Activated CD8-positive, alpha-beta memory T cell treated with anti-CD3 and anti-CD28 coated beads, Interleukin-2, amount 50 U/mL, for 4 hours (primary cell): ENCODE measurements at regions not wholly inside any gene's neighbourhood (a gene's known extent, or its start where the extent isn't known, plus 50 kb on each side); places are given as distances from the start of the nearest gene placed in this dataset.

Source experiments
- DNase-seq: peaks from one replicate; pipeline ENCODE4 v3.0.0-alpha.2; 2020

DNA sequence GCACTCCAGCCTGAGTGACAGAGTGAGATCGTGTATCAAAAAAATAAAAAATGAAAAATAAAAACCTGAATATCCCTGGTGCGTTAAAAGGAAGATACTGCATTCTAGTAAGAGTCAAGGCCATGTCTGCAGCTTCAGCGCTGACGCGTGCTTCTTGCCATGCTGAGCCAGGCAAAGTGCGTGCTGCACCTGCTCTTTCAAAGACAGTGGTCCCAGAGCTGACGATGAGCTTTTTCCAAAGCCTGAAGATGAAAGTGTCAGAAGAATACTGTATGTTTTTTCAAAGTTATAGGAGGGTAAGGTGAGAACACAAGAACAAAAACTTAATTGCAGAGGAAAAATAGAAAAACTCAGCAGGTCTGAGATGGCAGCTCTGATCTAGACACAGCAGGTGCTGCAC, 115.1 kb downstream of the RNASET2 start:
- no peak for DNase-seq

DNA sequence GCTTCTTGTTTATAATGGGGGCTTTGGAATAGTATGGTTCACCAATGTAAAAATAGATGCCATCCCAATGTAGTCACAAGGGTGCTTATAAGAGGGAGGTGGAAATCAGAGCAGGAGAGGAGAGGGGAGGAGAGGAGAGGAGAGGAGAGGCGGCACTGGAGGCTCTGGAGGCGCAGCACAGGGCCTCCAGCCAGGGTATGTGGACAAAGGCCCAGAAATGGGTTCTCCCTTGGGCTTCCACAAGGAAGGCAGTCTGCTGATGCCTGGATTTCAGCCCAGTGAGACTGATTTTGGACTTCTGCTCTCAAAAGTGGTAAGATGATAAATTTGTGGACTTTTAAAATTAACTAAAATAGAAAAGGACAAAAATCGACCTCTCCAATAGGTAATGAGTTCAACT, 116.8 kb downstream of the RNASET2 start:
- DNase-seq: no peak

DNA sequence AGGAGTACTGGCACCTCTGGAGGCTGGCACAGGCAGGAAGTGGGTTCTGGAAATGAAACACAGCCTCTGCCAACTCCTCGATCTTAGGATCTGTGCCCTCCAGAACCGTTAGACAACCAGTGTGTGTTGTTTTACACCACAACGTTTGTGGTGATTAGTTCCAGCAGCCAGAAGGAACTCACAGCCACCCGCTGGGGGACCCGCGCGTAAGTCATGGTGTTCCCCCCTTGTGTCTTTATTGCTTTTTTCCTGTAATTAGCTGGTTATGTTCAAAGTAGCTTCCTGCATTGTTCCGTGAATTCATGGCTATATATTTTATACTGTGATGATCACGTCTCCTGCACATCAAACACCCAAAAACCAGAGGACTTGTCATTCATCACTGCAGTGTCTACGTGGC, 117.4 kb downstream of the RNASET2 start:
- no peak for DNase-seq

DNA sequence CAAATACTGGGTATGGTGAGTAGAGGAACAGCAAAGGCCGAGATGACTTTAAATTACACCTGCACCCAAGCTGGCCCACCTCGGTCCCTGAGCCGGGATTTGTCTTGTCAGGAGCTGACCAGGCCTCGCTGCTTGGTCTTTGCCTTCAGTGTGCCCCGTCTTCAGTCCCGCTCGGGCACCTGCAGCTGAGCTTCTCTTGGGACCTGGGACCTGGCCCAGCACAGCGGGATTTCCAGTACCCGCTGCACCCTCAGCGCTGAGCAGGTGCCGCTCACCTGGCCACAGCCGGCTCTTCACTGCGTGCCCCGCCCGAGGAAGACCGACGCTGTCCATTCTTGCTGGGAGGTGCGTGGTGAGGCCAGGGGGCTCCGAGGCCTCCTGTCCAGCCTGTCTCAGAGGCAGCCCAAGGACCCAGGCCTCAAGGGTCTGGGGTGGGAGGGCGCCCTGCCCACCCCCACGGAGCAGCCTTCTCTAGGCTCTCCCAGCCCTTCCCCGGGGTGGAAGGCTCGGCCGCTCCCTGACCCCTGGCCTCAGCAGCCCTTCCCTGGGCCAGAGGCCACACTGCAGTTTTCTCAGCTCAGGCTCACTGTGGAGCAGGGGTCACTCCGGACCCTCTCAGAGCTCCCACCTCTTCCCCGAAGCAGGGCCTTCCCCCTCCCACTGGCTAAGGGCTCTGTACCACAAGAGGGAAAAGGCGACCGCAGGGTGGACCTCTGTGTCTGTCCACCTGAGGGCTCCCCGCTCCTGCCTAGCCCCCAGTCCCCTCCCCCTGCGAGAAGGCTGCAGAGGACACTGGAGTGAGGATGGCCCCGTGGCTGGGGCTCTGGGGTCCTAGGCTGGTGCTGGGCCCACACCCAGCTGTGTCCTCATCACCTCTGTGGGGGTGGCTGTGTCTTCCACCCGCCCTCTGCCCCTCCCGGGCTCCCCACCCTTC, 119.3 kb downstream of the RNASET2 start:
- DNase-seq: no peak

DNA sequence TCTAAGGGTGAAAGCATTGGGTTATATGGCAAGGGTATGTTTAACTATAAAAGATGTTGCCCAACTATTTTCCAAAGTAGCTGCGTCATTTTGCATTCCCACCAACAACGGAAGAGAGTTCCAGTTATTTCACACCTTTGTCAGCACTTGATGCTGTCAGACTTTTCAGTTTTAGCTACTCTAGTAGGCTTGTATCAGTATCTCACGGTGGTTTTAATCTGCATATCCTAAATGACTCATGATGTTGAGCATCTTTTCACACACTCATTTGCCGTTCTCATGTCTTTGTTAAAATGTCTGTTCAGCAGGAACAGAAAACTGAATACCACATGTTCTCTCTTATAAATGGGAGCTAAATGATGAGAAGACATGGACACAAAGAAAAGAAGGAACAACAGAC, 122.3 kb downstream of the RNASET2 start:
- no peak for DNase-seq

DNA sequence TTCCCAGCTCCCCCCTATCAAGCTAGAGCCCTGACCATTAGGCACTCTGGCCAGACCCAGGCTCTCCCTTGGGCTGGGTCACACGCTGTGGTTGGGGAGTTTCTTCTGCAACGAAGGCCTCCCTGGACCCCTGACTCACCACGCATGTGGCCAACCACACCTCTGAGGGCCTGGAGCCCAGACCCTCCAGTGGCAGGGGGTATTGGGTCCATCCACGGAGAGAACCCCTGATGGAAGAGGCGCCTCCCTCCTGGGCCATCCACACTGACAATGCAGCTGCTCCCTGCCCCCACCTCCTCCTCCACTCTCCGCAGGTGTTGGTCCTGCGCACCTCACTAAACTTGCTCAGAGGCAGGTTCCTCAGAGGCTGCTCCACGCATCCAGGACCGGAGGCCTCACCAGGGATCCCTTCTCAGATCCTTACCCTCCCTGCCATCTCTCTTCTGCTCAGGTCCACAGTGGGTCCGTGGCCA, 125.4 kb downstream of the RNASET2 start:
- DNase-seq: no peak

DNA sequence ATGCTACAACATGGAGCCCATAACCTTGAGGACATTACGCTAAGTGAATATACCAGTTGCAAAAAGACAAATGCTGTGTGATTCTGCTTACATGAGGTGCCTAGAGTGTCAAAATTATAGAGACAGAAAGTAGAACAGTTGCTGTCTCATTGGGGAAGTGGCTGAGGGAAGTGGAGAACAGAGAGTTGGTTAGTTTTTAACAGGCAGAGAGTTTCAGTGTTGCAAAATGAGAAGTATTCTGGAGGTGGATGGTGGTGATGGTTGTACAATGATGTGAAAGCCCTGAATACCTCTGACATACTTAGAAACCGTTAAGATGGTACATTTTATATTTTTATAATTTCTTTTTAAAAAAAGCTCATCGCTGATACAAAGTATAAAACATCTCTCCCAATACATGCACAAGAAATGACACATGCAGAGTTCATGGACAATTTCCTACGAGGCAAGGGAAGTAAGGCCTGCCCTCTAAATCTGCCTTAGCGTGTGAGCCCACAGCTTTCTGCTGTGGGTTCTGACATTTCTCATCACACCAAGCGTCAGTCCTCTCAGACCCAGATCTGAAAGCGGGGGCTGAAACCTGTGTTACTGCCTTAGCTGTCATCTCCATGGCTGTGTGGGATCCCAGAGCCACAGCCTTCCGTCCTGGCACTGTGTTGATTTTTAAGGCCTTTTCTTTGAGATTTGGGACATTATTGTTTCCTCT, 126.0 kb downstream of the RNASET2 start:
- DNase-seq: no peak

DNA sequence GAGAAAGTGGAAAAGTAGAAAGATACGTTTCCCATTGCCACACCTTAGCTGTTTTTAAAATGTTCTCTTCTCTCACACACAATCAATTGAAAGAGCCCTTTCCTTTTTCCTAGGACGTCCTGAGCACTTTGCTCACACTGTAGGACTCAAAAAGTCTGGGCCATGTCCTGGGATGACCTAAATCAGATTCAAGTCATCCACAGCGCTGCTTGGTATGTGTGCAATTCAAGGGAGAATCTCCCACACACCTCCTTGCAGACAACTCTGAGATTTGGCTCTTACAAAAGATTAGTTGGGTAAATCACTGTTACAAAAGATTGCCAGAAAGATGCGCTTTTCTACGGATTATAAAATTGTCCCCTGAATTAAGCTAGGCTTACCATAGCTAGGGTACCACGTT, 130.1 kb downstream of the RNASET2 start:
- no peak for DNase-seq

DNA sequence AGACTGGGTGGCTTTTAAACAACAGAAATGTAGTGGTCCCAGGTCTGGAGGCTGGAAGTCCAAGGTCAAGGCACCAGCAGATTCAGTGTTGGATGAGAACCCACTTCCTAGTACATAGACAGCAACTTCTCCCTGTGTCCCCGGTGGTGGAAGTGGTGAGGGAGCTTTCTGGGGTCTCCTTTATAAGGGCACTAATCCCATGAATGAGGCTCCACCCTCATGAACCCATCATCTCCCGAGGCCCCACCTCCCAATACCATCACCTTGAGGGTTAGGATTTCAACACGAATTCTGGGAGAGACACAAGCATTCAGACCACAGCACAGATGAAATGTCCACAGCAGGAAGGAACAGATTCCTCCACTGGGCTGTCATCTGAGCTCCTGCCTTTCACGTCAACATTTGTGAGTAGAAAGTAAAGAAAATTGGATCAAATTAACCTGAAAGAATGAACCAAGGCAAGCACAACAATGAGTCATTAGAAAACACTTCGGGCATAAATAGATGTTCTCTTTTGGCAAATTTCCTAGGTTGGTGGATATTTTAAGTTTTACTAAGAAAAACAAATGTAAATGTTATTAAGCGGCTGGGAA, 130.7 kb downstream of the RNASET2 start:
- no peak for DNase-seq

DNA sequence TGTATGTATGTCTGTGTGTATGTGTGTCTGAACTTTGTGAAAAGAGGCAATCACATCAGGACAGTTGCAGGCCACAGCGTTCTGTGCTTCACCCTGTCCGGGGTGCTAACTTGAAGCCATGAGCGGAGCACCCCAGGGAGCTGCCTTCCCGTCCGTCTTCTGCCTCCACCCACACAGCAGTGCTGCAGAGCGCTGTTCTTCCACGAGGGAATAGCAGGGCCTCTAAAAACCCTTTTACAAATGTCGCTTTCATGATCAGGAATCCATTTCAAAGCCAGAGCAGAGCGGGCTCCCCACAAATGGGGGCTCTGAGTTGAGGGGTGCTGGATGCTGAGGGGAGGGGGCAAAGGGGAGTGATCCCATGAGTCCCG, 131.5 kb downstream of the RNASET2 start:
- DNase-seq: no peak

DNA sequence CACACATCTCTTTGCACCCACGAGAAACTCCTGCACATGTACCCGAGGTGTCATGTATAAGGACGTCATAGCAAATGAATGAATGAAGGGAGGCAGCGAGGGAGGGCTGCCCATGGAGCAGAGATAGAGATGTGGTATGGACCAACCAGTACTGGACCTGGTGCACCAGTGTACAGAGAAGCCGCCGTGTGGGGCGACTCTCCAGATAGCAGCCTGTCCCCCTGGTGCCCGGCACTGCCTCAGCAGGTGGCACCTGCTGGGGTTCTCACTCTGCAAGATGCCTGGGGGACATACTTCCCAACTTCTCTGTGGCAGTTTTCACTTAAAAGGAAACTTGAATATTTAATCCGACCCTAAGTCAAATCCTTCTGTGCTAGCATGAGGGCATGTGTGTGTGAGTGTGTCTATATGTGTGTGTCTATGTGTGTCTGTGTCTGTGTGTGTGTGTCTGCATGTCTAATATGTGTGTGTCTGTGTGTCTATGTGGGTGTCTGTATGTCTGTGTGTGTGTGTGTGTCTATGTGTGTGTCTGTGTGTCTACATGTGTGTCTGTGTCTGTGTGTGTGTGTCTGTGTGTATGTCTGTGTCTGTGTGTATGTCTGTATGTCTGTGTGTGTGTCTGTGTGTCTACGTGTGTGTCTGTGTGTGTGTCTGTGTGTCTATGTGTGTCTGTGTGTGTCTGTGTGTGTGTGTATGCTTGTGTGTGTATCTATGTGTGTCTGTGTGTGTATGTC, 132.0 kb downstream of the RNASET2 start:
- DNase-seq: no peak

DNA sequence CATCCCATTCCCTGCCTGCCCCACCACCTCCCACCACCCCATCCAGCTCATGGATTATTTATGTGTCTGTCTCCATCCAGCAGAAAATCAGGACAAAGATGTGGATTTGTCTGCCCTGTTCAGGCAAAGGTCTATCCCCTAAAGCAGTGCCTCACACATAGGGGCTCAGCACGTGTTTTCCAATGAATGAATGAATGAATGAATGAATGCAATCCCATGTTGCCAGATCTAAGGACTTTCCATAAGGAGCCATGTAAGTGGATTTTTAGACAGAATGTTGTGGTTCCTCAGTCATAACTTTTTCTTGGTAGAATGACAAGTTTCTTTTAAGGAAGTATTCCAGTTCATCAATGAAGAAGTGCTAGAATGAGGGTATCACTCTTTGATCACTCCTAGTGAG, 133.7 kb downstream of the RNASET2 start:
- DNase-seq: no peak

DNA sequence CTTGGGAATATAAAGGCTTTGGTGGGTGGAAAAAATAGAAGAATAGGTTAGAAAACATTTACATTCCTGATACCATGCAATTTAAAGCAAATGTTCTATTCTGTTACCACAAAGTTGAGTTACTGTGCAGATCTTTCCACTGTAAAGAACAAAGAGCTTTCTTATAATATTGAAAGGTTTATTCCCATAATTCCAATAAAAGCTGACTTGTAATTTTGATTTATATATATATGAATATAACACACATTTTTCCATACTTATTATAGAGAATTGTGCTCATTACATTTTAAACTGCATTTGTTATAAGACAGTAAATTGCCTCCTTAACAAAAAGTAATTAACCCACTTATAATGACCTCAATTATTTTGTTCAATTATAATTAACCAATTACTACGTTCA, 135.9 kb downstream of the RNASET2 start:
- no peak for DNase-seq

DNA sequence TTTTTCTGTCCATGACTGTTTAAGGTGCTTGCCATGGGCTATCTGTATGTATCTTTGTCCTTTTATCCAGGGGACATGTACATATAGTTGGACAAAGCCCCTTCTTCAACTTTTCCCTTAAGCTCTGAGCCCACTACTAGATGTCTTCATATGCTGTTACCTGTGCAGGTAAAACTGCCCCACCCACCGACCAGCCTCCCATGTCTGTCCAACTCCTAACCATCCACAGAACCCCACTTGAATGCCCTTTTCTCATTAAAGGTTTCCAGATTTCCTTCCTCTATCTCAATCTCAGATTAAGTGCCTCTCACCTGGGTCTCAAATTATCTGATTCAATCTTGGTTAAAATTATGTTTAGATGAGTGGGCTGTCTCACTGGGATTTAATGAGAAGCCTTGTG, 136.3 kb downstream of the RNASET2 start:
- no peak for DNase-seq

DNA sequence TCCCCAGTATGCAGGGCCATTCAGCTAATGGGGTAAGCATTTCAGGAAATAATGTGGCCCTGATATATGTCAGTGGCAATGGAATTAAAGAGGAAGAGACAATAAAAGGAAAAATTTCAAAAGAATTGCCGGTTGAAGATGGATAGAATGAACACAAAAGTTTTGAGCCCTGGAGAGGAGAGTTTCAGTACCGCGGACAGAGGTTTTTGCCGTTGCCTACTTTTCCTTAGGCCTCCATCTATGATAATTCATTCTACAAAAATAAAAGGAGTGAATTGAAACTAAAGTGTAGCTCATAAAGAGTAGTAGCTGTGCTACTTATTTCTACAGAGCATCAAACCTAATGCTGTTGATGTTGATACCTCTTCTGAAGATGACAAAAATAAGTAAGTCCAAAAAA, 140.7 kb downstream of the RNASET2 start:
- no peak for DNase-seq

DNA sequence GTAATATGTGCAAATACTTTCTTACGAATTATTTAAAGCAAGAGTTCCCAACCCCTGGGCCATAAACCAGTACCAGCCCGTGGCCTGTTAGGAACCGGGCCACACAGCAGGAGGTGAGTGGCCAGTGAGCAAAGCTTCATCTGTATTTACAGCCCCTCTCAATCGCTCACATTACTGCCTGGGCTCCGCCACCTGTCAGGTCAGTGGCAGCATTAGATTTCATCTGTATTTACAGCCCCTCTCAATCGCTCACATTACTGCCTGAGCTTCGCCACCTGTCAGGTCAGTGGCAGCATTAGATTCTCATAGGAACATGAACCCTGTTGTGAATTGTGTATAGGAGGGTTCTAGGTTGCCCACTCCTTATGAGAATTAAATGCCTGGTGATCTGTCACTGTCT, 142.0 kb downstream of the RNASET2 start:
- no peak for DNase-seq

DNA sequence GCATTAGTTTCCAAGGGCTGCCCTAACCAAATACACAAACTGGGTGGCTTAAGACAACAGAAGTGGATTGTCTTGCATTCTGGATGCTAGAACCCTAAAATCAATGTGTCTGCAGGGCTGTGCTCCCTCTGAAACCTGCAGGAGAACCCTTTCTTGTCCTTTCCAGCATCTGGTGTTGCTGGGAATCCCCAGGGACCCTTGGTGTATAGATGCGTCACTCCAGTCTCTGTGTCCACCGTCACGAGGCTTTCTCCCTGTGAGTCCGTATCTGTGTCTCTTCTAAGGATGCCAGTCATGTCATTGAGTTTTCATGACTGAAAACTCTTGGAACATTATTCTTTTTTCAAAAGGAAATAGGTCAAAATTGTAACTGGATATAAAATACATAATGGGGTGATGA, 142.9 kb downstream of the RNASET2 start:
- DNase-seq: no peak

DNA sequence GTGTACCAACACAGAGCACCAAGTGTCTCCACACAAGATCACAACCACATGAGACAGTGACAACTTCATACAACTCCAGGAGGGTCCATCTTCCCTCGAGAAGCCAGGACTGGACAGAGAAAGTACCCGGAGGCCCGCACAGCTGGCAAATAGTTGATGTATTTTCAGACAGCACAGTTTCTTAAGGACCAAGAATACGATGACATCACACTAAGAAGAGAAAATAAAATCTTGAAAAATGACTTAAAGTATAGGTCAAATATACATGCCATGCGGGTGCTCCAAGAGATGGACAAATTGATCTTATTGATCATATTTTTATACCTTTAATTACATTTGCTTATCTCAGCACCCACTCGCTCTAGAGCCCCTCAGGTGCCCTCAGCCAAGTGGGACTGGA, 145.5 kb downstream of the RNASET2 start:
- no peak for DNase-seq

DNA sequence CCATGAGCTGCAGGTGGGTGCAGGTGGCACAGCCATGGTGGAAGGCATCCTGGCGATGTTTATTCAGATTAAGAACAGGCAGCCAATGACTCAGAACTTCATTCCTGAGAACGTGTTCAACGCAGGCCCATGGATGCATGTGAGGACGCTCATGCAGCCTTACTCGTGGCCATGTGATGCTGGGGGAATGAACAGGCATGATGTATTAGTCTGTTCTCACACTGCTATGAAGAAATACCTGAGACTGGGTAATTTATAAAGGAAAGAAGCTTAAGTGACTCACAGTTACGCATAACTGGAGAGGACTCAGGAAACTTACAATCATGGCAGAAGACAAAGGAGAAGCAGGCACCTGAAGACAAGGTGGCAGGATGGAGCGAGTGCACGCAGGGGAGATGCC, 146.6 kb downstream of the RNASET2 start:
- DNase-seq: no peak

DNA sequence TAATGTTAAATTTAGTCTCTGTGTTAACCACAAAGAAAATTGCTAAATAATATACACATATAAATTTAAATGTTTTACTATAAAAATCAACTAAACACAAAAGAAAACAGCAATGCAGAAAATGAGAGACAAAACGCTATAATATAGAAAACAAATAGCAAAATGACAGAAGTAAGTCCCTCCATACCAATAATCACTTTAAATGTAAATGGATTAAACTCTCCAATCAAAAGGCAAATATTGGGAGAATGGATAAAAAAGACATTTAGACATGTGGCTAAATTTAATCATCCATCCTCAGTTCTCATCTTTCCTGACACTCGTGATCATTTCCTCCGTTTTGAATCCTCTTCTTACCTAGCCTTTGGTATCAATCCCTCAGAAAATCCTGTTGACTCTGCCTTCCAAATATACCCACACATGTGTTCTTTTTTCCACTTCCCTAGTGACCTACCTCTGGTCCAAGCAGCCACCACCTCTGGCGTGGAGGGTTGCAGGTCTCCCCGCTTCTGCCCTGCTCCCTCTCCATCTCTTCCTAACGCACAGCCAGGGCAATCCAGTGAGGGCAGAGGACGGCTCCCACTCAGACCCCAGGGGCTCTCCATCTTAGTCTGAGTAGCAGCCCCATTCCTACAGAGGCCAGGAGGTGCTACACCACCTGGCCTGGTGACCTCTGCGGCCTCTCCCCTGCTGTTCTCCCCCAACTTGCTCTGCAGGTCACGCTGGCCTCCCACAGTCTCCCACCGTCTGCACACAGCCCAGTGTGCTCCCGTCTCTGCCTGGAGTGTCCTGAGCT, 149.2 kb downstream of the RNASET2 start:
- no peak for DNase-seq

DNA sequence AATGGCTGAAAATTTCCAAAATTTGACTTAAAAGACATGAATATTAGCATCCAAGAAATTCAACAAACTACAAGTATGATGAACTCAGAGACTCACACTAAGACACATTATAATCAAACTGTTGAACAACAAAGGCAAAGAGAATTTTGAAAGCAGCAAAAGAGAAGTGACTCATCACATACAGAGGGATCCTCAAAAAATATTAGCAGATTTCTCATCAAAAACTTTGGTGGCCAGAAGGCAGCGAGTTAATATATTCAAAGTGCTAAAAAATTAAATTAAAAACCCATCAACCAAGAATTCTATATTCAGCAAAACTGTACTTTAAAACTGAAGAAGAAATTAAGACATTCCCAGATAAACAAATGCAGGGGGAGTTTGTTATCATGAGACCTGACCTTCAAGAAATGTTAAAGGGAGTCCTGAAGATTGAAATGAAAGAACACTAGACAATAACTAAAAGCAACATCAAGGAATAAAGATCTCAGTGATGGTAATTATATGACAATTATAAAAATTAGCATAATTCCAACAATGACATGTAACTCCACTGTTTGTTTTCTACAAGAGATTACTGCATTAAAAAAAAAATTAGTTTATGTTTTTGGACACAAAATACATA, 150.0 kb downstream of the RNASET2 start:
- no peak for DNase-seq

DNA sequence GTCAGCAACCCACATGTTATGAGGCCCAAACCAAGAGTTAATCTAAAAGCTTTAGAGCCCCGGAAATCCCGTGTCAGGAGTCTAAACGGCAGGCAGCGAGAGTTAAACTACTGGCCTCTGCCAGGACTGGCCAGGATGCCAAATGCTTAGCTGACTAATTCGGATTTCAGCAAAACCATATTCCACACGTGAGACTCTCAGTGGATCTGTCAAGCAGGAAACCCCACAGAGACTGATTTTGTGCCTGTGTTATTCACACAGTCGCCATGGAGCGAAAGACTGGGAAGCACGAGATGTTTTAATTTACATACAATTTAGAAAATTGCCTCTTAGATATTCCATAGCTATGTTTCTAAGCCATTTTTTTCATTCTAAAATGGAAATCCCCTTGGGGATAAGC, 152.9 kb downstream of the RNASET2 start:
- no peak for DNase-seq
